ENCODE measurements at regions not wholly inside any gene's neighbourhood (a gene's known extent, or its start where the extent isn't known, plus 50 kb on each side); places are given as distances from the start of the nearest gene placed in this dataset.

- TF ChIP-seq CTCF (IDR thresholded peaks at IDR 0.05) (no peak), ZFX (IDR thresholded peaks at IDR 0.05; ENCODE audit: borderline replicate concordance) (no peak)
Observed at GRCh38 chr4:34269613-34270012, 1974.7 kb downstream of the ARAP2 start.

Measured in 22Rv1 (cell line).